T-helper 17 cell (primary cell): ENCODE measurements at regions not wholly inside any gene's neighbourhood (a gene's known extent, or its start where the extent isn't known, plus 50 kb on each side); places are given as distances from the start of the nearest gene placed in this dataset.
"Not testable (repeated sequence)": the region's sequence is repeated elsewhere in the genome, so short reads cannot be mapped to it uniquely, and the experiment has no call there.

Experiments used
- ATAC-seq: fragments of 150-1000 bp; cut with Tn5 transposase; 2 replicates; pipeline ENCODE4 v1.10.0; 2021; ENCODE audit warnings: mild to moderate bottlenecking, moderate library complexity
- DNase-seq, 3 donors: peaks; one replicate each; pipeline versions ENCODE4 v3.0.0 to v3.0.0-alpha.2; 2020 to 2021
- H3K9me3 ChIP-seq: one replicate; pipeline ENCODE4 v1.7.0; 2013; ENCODE audit warnings: low read length, mild to moderate bottlenecking; ENCODE audit not compliant: control insufficient read depth, poor library complexity, severe bottlenecking
- H3K27ac Mint-ChIP-seq: one replicate; pipeline ENCODE4 v1.8.0; 2022; ENCODE audit warnings: mild to moderate bottlenecking, moderate library complexity, mixed read lengths
- H3K27me3 Mint-ChIP-seq: one replicate; pipeline ENCODE4 v1.8.0; 2022; ENCODE audit warnings: mixed read lengths
- H3K36me3 Mint-ChIP-seq: one replicate; pipeline ENCODE4 v1.8.0; 2022; ENCODE audit warnings: low read depth, mixed read lengths
- H3K4me1 Mint-ChIP-seq: one replicate; pipeline ENCODE4 v1.8.0; 2022; ENCODE audit warnings: mild to moderate bottlenecking, mixed read lengths
- H3K4me3 Mint-ChIP-seq: one replicate; pipeline ENCODE4 v1.8.0; 2022; ENCODE audit warnings: mild to moderate bottlenecking, moderate library complexity, mixed read lengths

- Mint-ChIP-seq H3K36me3 (no peaks in the 10 kb centered on the region), H3K27ac (no peak overlapping the region), H3K4me1 (no peaks in the 10 kb centered on the region), H3K27me3 (no peaks in the 10 kb centered on the region), H3K4me3 (no peak overlapping the region)
- ATAC-seq: no peak
- H3K9me3 ChIP-seq: peaks cover 3% of the 10 kb centered on the region
- no peak for DNase-seq
These were observed 168.6 kb upstream of the CLNK start for GRCh38 chr4:10853196-10853595.

GRCh38 chr4:10841697-10842096, 157.1 kb upstream of the CLNK start:
- Mint-ChIP-seq H3K4me1 (no peaks in the 10 kb centered on the region), H3K4me3 (no peak overlapping the region), H3K27ac (no peak overlapping the region), H3K27me3 (no peaks in the 10 kb centered on the region), H3K36me3 (no peaks in the 10 kb centered on the region)
- no peak for ATAC-seq
- H3K9me3 ChIP-seq: no peaks in the 10 kb centered on the region
- no peak for DNase-seq

DNA sequence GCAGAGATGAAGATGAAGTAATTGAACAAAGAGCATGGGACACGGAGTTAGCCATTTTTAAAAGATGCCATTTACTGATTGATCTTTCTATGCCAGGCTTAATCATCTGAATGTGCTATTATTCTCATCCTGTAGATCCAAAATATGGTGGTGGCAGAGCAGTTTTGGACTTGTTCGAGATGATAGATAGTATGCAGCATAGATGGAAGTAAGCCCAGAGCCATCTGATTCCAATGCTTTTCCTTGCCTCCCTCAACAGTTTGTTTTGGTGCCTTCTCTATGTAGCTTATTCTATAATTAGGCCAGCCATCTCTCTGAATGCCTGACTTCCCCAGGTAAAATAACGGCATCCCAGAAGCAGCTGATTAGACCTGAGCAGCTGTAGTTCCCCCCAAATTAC, 152.6 kb upstream of the CLNK start:
- Mint-ChIP-seq H3K27me3 (no peaks in the 10 kb centered on the region), H3K4me3 (no peak overlapping the region), H3K36me3 (no peaks in the 10 kb centered on the region), H3K27ac (no peak overlapping the region), H3K4me1 (no peaks in the 10 kb centered on the region)
- H3K9me3 ChIP-seq: no peaks in the 10 kb centered on the region
- ATAC-seq: no peak
- DNase-seq: no peak

DNA sequence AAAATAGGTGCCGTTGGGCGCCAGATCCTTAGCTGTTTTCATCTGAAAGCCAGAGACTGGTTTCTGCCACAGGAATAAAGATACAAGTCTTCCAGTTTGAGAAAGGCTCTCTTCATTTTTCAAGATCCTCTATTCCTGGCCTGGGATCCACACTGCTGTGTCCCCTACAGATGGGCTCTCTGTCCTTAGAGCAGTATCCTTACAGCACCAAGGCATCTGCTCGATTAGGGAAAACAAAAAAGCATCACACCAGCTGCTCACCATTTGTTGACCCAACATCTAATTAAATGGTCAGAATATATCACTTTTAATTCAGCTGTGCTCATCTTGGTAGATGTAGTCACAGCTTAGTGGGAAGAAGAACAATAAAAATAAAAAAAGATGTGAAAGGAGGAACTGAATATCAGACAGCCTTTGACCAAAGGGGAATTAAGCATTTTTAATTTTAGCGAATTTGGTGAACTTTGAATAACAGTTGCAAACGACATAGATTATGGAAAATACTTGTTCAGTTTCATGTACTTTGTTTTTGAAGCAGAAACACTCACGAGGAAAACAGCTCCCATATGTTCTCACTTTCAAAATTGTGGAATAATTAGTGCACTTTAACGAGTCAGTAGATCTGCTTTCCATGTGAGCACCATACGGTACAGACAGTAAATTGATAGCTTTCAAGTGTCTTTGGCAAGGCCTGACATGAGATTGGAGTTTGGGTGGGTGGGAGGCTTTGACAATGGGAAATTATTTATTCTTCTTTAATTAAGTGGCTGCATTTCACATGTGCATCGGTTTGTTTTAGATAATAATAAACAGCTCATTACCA, 148.4 kb upstream of the CLNK start:
- Mint-ChIP-seq H3K4me3 (no peak overlapping the region), H3K36me3 (no peaks in the 10 kb centered on the region), H3K27me3 (no peaks in the 10 kb centered on the region), H3K27ac (no peak overlapping the region), H3K4me1 (no peaks in the 10 kb centered on the region)
- ATAC-seq: no peak
- DNase-seq: no peak
- no peaks in the 10 kb centered on the region for H3K9me3 ChIP-seq

DNA sequence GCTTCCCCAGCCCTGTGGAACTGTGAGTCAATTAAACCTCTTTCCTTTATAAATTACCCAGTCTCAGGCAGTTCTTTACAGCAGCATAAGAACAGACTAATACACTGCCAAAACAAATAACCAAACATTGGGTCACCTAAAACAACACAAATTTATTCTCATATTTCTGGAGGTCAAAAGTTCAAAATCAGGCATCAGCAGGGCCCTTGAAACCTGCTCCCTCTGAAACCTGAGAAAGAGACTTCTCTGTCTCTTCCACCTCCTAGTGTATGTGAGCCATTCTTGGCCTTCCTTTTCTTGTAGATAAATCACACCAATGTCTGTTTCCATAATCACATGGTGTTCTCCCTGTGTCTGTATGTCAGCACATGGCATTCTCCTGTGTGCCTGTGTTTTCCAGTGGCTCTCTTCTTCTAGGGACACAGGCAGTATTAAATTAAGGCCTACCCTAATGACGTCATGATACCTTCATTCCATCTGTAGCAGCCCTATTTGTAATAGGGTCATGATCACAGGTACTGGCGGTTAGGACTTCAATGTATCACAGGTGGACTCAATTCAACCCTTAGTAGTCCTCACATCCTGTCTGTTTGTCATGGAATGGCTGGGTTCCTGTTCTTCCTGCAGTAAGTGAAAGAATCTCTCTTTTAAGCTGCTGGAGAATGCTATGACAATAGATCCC, 147.3 kb upstream of the CLNK start:
- DNase-seq (no peak), ATAC-seq (no peak)
- Mint-ChIP-seq H3K27ac (no peak overlapping the region), H3K4me1 (no peaks in the 10 kb centered on the region), H3K27me3 (no peaks in the 10 kb centered on the region), H3K36me3 (no peaks in the 10 kb centered on the region), H3K4me3 (no peak overlapping the region)
- H3K9me3 ChIP-seq: no peaks in the 10 kb centered on the region

- not testable (repeated sequence) for H3K27ac Mint-ChIP-seq, ATAC-seq, H3K9me3 ChIP-seq, H3K27me3 Mint-ChIP-seq, DNase-seq, H3K36me3 Mint-ChIP-seq, H3K4me1 Mint-ChIP-seq
- peak overlapping the region; percentile 66 for H3K4me3 Mint-ChIP-seq
These were observed 144.5 kb upstream of the CLNK start for GRCh38 chr4:10828918-10829538.

GRCh38 chr4:10821826-10822225, 137.3 kb upstream of the CLNK start:
- no peaks in the 10 kb centered on the region for H3K9me3 ChIP-seq
- Mint-ChIP-seq H3K36me3 (no peaks in the 10 kb centered on the region), H3K27ac (no peak overlapping the region), H3K27me3 (no peaks in the 10 kb centered on the region), H3K4me3 (no peak overlapping the region), H3K4me1 (peaks cover 2% of the 10 kb centered on the region)
- ATAC-seq (no peak), DNase-seq (no peak)

DNA sequence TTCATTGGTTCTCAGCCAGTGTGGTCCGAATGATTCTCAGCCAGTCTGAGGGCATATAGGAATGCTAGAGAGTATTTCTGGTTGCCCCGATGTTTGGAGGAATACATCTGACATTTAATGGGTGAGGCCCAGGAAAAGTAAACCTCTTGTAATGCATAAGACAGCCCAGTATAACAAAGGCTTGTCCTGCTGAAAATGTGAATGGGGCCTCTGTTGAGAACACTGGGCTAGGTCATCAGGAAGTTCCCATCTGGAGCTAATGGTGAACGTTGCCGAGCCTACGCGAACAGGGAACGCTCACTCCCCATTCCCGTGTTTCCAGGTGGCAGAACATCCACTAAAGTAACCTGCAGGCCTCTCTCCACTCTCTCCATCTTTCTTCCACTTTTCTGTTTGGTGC, 132.0 kb upstream of the CLNK start:
- Mint-ChIP-seq H3K4me3 (no peak overlapping the region), H3K27me3 (no peaks in the 10 kb centered on the region), H3K36me3 (no peaks in the 10 kb centered on the region), H3K27ac (no peak overlapping the region), H3K4me1 (no peaks in the 10 kb centered on the region)
- no peaks in the 10 kb centered on the region for H3K9me3 ChIP-seq
- ATAC-seq (no peak), DNase-seq (no peak)

DNA sequence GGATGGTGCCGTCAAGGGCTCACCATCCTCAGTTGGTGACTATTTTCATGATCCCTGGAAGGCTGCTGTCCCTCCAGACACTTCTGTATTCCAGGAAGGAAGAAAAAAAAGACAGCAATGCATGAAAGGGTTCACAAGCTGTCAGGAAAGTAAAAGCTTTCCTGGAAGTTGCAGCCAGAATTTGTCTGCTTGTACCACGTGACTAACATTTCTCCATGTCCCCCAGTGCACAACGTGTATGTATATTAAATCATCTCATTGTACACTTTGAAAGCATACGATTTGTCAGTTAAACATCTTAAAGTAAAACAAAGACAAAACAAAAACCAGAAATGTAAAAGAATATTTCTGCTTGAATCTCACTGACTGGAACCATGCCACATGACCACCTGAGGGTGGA, 127.4 kb upstream of the CLNK start:
- Mint-ChIP-seq H3K27ac (no peak overlapping the region), H3K27me3 (no peaks in the 10 kb centered on the region), H3K4me3 (no peak overlapping the region), H3K4me1 (no peaks in the 10 kb centered on the region), H3K36me3 (no peaks in the 10 kb centered on the region)
- DNase-seq (no peak), ATAC-seq (no peak)
- no peaks in the 10 kb centered on the region for H3K9me3 ChIP-seq

GRCh38 chr4:10810411-10810810, 125.8 kb upstream of the CLNK start:
- no peaks in the 10 kb centered on the region for H3K36me3 Mint-ChIP-seq
- DNase-seq: no peak
- no peaks in the 10 kb centered on the region for H3K27me3 Mint-ChIP-seq
- H3K9me3 ChIP-seq: no peaks in the 10 kb centered on the region
- ATAC-seq: no peak
- H3K4me3 Mint-ChIP-seq: no peak overlapping the region
- no peaks in the 10 kb centered on the region for H3K4me1 Mint-ChIP-seq
- H3K27ac Mint-ChIP-seq: no peak overlapping the region

- ATAC-seq (no peak), DNase-seq (no peak)
- Mint-ChIP-seq H3K27me3 (no peaks in the 10 kb centered on the region), H3K4me1 (no peaks in the 10 kb centered on the region), H3K27ac (no peak overlapping the region), H3K4me3 (no peak overlapping the region), H3K36me3 (no peaks in the 10 kb centered on the region)
- no peaks in the 10 kb centered on the region for H3K9me3 ChIP-seq
These were observed 125.3 kb upstream of the CLNK start for GRCh38 chr4:10809905-10810304.

DNA sequence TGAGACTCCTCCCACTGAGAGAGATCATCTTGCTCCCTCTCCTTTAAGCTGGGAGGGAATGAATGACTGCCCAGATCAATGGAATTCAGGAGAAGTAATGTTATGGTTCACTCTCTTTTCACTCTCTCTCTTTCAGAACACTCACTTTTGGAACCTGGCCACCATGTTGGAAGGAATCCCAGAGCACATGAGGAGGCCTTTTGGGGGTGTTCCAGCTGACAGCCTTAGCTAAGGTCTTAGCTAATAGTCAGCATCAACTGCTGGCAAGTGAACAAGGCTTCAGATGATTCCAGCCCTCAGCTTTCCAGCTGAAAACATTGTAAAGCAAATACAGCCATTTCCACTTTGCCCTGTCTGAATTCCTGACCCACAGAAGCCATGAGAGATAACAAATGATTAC, 124.0 kb upstream of the CLNK start:
- ATAC-seq (no peak), DNase-seq (no peak)
- Mint-ChIP-seq H3K4me1 (no peaks in the 10 kb centered on the region), H3K27me3 (no peaks in the 10 kb centered on the region), H3K36me3 (no peaks in the 10 kb centered on the region), H3K4me3 (no peak overlapping the region), H3K27ac (no peak overlapping the region)
- H3K9me3 ChIP-seq: no peaks in the 10 kb centered on the region

DNA sequence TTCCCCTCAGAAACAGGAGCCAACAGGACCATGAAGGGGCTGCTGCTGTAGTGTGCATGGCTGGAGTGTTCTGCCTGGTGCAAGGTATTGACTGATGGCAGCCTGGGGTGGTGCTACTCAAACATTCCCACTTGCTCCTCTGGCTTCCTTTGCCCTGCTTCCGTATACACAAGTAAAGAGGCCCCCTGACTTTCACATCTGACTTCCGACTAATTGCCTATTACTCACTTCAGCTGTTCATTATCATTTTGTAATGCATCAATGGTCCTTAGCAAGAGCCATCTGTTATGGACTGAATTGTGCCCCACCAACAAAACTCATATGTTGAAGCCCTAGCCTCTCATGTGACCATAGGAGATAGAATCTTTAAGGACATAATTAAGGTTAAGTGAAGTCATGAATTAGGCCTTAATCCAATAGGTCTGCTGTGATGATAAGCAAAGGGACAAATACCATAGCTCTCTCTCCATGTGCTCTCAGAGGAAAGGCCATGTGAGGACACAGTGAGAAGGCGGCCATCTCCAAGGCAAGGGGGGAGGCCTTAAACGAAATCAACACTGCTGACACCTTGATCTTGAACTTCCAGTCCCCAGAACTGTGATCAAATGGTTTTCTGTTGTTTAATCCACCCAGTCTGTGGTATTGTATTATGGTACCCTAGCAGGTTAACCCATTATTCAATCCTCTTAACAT, 122.5 kb upstream of the CLNK start:
- H3K9me3 ChIP-seq: no peaks in the 10 kb centered on the region
- Mint-ChIP-seq H3K27me3 (no peaks in the 10 kb centered on the region), H3K4me3 (no peak overlapping the region), H3K4me1 (no peaks in the 10 kb centered on the region), H3K27ac (no peak overlapping the region), H3K36me3 (no peaks in the 10 kb centered on the region)
- DNase-seq: no peak
- ATAC-seq: no peak
